Caco-2 (cell line): ENCODE measurements at regions not wholly inside any gene's neighbourhood (a gene's known extent, or its start where the extent isn't known, plus 50 kb on each side); places are given as distances from the start of the nearest gene placed in this dataset.
"Not testable (repeated sequence)": the region's sequence is repeated elsewhere in the genome, so short reads cannot be mapped to it uniquely, and the experiment has no call there.

Experiments
- BruUV-seq: library from RNA; stranded (reverse); fragments of 400-500 nt; replicated peaks from 2 replicates; lab custom pipeline; 2021; lab: Mats Ljungman, UMichigan
- CTCF ChIA-PET: fragments of 300-600 bp; sonication (Branson Sonifier 250); formaldehyde crosslinking; loops from one replicate; lab custom pipeline; 2022; ENCODE audit warnings: antibody characterized with exemption; lab: Charles Lee
- POLR2A ChIA-PET: fragments of 300-600 bp; sonication (Branson Sonifier 250); formaldehyde crosslinking; loops from one replicate; lab custom pipeline; 2022; ENCODE audit warnings: antibody characterized with exemption; lab: Charles Lee
- DNase-seq, 2 experiments: peaks; one replicate each; pipeline versions ENCODE4 v3.0.0 to v3.0.0-alpha.2; 2020 to 2022
- H3K27me3 ChIP-seq: replicated peaks from 2 replicates; pipeline ENCODE4 v1.6.0; 2011; ENCODE audit warnings: low read length; ENCODE audit not compliant: control insufficient read depth, insufficient read depth
- H3K36me3 ChIP-seq: 2 replicates; pipeline ENCODE4 v1.5.1; 2011; ENCODE audit warnings: low read length; ENCODE audit not compliant: control insufficient read depth, insufficient read depth
- H3K4me1 ChIP-seq: fragments of 250-450 bp; sonication (Bioruptor Pico); 2 replicates; pipeline ENCODE4 v1.5.1; 2020; ENCODE audit warnings: mild to moderate bottlenecking
- H3K4me3 ChIP-seq: 2 replicates; pipeline ENCODE4 v1.5.1; 2011; ENCODE audit warnings: low read depth, mild to moderate bottlenecking, control low read depth, low read length
- H3K9me3 ChIP-seq: fragments of 250-450 bp; sonication (Bioruptor Pico); 2 replicates; pipeline ENCODE4 v1.5.1; 2020; ENCODE audit warnings: mild to moderate bottlenecking, moderate library complexity
- H3K27ac Mint-ChIP-seq: one replicate; pipeline ENCODE4 v1.8.0; 2022; ENCODE audit warnings: mixed read lengths; ENCODE audit not compliant: unreplicated experiment
- H3K27me3 Mint-ChIP-seq: one replicate; pipeline ENCODE4 v1.8.0; 2022; ENCODE audit warnings: mixed read lengths; ENCODE audit not compliant: insufficient read depth, unreplicated experiment
- H3K36me3 Mint-ChIP-seq: one replicate; pipeline ENCODE4 v1.8.0; 2022; ENCODE audit warnings: mild to moderate bottlenecking, mixed read lengths; ENCODE audit not compliant: insufficient read depth, unreplicated experiment
- H3K4me1 Mint-ChIP-seq: one replicate; pipeline ENCODE4 v1.8.0; 2022; ENCODE audit warnings: low read depth, mixed read lengths; ENCODE audit not compliant: unreplicated experiment
- H3K4me3 Mint-ChIP-seq: one replicate; pipeline ENCODE4 v1.8.0; 2022; ENCODE audit warnings: mild to moderate bottlenecking, moderate library complexity, mixed read lengths; ENCODE audit not compliant: unreplicated experiment
- H3K9me3 Mint-ChIP-seq: one replicate; pipeline ENCODE4 v1.8.0; 2022; ENCODE audit warnings: mixed read lengths; ENCODE audit not compliant: unreplicated experiment
- CTCF ChIP-seq, 2 experiments: fragments of 200-600 bp in 1 of 2; IDR thresholded peaks; 1 replicate in 1 of 2; 2 replicates in 1 of 2; pipeline versions ENCODE4 v1.5.1 to v1.8.0; 2011 to 2022; ENCODE audit warnings: antibody characterized with exemption in 1 of 2, control low read depth in 1 of 2, inconsistent platforms in 1 of 2, low read depth in 1 of 2, low read length in 1 of 2, mild to moderate bottlenecking in 1 of 2, moderate library complexity in 1 of 2; ENCODE audit not compliant: insufficient read depth in 1 of 2, severe bottlenecking in 1 of 2, unreplicated experiment in 1 of 2
- intact Hi-C: fragments of 100-400 bp; cut with micrococcal nuclease; formaldehyde crosslinking; loops from one replicate; pipeline ENCODE4 v1.10.0; 2022; ENCODE audit not compliant: unreplicated experiment

- Mint-ChIP-seq H3K9me3 (peaks cover 35% of the 10 kb centered on the region), H3K36me3 (no peaks in the 10 kb centered on the region), H3K4me1 (no peaks in the 10 kb centered on the region), H3K4me3 (no peak overlapping the region), H3K27me3 (peaks cover 19% of the 10 kb centered on the region), H3K27ac (no peak overlapping the region)
- no TSS peak for BruUV-seq
- no peaks in the 10 kb centered on the region for H3K36me3 ChIP-seq
- 0 out of 2 replicates have a peak, but pooled peaks cover 2% of the 10 kb centered on the region for H3K9me3 ChIP-seq
- no peaks in the 10 kb centered on the region for H3K27me3 ChIP-seq
- H3K4me1 ChIP-seq: no peaks in the 10 kb centered on the region
- TF ChIP-seq CTCF (IDR thresholded peaks at IDR 0.05; ENCODE audit: insufficient read depth in 1 of 2, low read depth in 1 of 2, low read length in 1 of 2, severe bottlenecking in 1 of 2, unreplicated experiment in 1 of 2): no peak
- no peak for DNase-seq
- no peak overlapping the region for H3K4me3 ChIP-seq
- ChIA-PET POLR2A (no interaction called here), CTCF (no interaction called here)
- intact Hi-C loops: no loop called here
These were observed 98.9 kb upstream of the NANOS1 start for GRCh38 chr10:118930614-118931013.

GRCh38 chr10:118931436-118931835, 98.1 kb upstream of the NANOS1 start:
- no peak overlapping the region for H3K4me3 Mint-ChIP-seq
- Histone ChIP-seq H3K4me1 (no peaks in the 10 kb centered on the region), H3K27me3 (no peaks in the 10 kb centered on the region), H3K36me3 (no peaks in the 10 kb centered on the region), H3K9me3 (0 out of 2 replicates have a peak, but pooled peaks cover 2% of the 10 kb centered on the region), H3K4me3 (no peak overlapping the region)
- intact Hi-C loops: no loop called here
- H3K27ac Mint-ChIP-seq: no peak overlapping the region
- BruUV-seq: no TSS peak
- no peak for TF ChIP-seq CTCF (IDR thresholded peaks at IDR 0.05; ENCODE audit: insufficient read depth in 1 of 2, low read depth in 1 of 2, low read length in 1 of 2, severe bottlenecking in 1 of 2, unreplicated experiment in 1 of 2)
- no peaks in the 10 kb centered on the region for H3K36me3 Mint-ChIP-seq
- H3K27me3 Mint-ChIP-seq: peaks cover 19% of the 10 kb centered on the region
- DNase-seq: no peak
- POLR2A ChIA-PET: no interaction called here
- peaks cover 35% of the 10 kb centered on the region for H3K9me3 Mint-ChIP-seq
- CTCF ChIA-PET: no interaction called here
- no peaks in the 10 kb centered on the region for H3K4me1 Mint-ChIP-seq

GRCh38 chr10:118932154-118932553, 97.4 kb upstream of the NANOS1 start:
- POLR2A ChIA-PET, intact Hi-C loops, H3K4me1 ChIP-seq, CTCF ChIA-PET, H3K36me3 Mint-ChIP-seq, H3K27me3 ChIP-seq, H3K36me3 ChIP-seq, DNase-seq, BruUV-seq, H3K4me3 ChIP-seq, H3K27ac Mint-ChIP-seq, H3K4me1 Mint-ChIP-seq, H3K9me3 ChIP-seq, H3K4me3 Mint-ChIP-seq: not testable (repeated sequence)
- Mint-ChIP-seq H3K27me3 (peaks cover 22% of the 10 kb centered on the region), H3K9me3 (peaks cover 35% of the 10 kb centered on the region)

- Mint-ChIP-seq H3K9me3 (peaks cover 15% of the 10 kb centered on the region), H3K36me3 (no peaks in the 10 kb centered on the region), H3K27ac (no peak overlapping the region), H3K4me1 (no peaks in the 10 kb centered on the region), H3K27me3 (peaks cover 20% of the 10 kb centered on the region), H3K4me3 (no peak overlapping the region)
- no peaks in the 10 kb centered on the region for H3K36me3 ChIP-seq
- TF ChIP-seq CTCF (IDR thresholded peaks at IDR 0.05; ENCODE audit: insufficient read depth in 1 of 2, low read depth in 1 of 2, low read length in 1 of 2, severe bottlenecking in 1 of 2, unreplicated experiment in 1 of 2): no peak
- no TSS peak for BruUV-seq
- no peaks in the 10 kb centered on the region for H3K27me3 ChIP-seq
- intact Hi-C loops: no loop called here
- H3K4me3 ChIP-seq: no peak overlapping the region
- no peak for DNase-seq
- ChIA-PET CTCF (no interaction called here), POLR2A (no interaction called here)
- H3K4me1 ChIP-seq: no peaks in the 10 kb centered on the region
- no peaks in the 10 kb centered on the region for H3K9me3 ChIP-seq
These were observed 92.3 kb upstream of the NANOS1 start for GRCh38 chr10:118937226-118937625.
